Suppressor macrophage treated with lipopolysaccharide for 4 hours (primary cell): ENCODE measurements at regions not wholly inside any gene's neighbourhood (a gene's known extent, or its start where the extent isn't known, plus 50 kb on each side); places are given as distances from the start of the nearest gene placed in this dataset.
A peak's percentile ranks its signal among the peaks of the same experiment; 100 is the strongest.

ENCODE experiments used
- DNase-seq: peaks from one replicate; pipeline ENCODE4 v3.0.0-alpha.2; 2020

GRCh38 chr2:747762-748351 lies 70.7 kb upstream of the TMEM18 start:
- DNase-seq = no peak

- no peak for DNase-seq
Measured at GRCh38 chr2:746697-747096, 69.5 kb upstream of the TMEM18 start.

- no peak for DNase-seq
Measured at GRCh38 chr2:744088-744487, 66.9 kb upstream of the TMEM18 start.

- DNase-seq = no peak
Measured at GRCh38 chr2:742221-742620, 65.0 kb upstream of the TMEM18 start.

- no peak for DNase-seq
Measured at GRCh38 chr2:741195-741496, 63.9 kb upstream of the TMEM18 start.

- DNase-seq = peak; percentile 79
Measured at GRCh38 chr2:740322-741194, 63.4 kb upstream of the TMEM18 start.

- DNase-seq = peak; percentile 34
Measured at GRCh38 chr2:739864-740321, 62.7 kb upstream of the TMEM18 start.

GRCh38 chr2:736939-737338 lies 59.7 kb upstream of the TMEM18 start:
- DNase-seq = no peak

GRCh38 chr2:735670-736218 lies 58.5 kb upstream of the TMEM18 start:
- DNase-seq = no peak

GRCh38 chr2:734496-734895 lies 57.3 kb upstream of the TMEM18 start:
- DNase-seq = no peak

- DNase-seq = no peak
Measured at GRCh38 chr2:733495-733894, 56.3 kb upstream of the TMEM18 start.

GRCh38 chr2:733001-733400 lies 55.8 kb upstream of the TMEM18 start:
- DNase-seq = no peak

- no peak for DNase-seq
Measured at GRCh38 chr2:731711-732110, 54.5 kb upstream of the TMEM18 start.

GRCh38 chr2:729376-729861 lies 52.2 kb upstream of the TMEM18 start:
- no peak for DNase-seq

- no peak for DNase-seq
Measured at GRCh38 chr2:728165-728564, 51.0 kb upstream of the TMEM18 start.

- no peak for DNase-seq
Measured at GRCh38 chr2:727071-727470, 49.9 kb upstream of the TMEM18 start.
